ENCODE measurements at regions not wholly inside any gene's neighbourhood (a gene's known extent, or its start where the extent isn't known, plus 50 kb on each side); places are given as distances from the start of the nearest gene placed in this dataset.

DNA sequence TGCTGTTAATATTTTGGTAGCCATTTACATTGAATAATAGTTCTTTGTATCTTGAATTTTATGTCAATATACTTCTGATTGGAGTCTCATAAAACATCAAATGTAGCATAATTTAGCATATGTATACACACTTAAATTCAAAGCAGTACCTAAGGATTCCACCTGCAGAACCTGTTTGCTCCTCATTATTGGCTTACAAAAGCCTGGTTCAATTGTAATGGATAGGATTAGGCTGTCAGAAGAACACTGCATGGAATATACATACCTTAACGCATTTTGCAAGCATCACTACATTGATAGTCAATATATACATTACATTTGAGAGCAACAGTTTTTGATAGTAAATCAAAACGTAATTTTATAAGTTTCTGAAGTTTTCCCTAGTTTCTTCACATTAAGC, 711.3 kb upstream of the COX7C start:
- H3K36me3 Mint-ChIP-seq (ENCODE audit: low read depth) = no peaks in the 10 kb centered on the region
- H3K4me1 Mint-ChIP-seq = no peaks in the 10 kb centered on the region
- no peaks in the 10 kb centered on the region for H3K9me3 Mint-ChIP-seq
- no peaks in the 10 kb centered on the region for H3K27me3 Mint-ChIP-seq (ENCODE audit: low read depth)
- H3K27ac Mint-ChIP-seq = no peak overlapping the region
- H3K4me3 Mint-ChIP-seq = no peak overlapping the region
- TF ChIP-seq, protein P1, sequence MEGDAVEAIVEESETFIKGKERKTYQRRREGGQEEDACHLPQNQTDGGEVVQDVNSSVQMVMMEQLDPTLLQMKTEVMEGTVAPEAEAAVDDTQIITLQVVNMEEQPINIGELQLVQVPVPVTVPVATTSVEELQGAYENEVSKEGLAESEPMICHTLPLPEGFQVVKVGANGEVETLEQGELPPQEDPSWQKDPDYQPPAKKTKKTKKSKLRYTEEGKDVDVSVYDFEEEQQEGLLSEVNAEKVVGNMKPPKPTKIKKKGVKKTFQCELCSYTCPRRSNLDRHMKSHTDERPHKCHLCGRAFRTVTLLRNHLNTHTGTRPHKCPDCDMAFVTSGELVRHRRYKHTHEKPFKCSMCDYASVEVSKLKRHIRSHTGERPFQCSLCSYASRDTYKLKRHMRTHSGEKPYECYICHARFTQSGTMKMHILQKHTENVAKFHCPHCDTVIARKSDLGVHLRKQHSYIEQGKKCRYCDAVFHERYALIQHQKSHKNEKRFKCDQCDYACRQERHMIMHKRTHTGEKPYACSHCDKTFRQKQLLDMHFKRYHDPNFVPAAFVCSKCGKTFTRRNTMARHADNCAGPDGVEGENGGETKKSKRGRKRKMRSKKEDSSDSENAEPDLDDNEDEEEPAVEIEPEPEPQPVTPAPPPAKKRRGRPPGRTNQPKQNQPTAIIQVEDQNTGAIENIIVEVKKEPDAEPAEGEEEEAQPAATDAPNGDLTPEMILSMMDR (IDR thresholded peaks at IDR 0.05; ENCODE audit: unreplicated experiment in 3 of 3) = no peak

DNA sequence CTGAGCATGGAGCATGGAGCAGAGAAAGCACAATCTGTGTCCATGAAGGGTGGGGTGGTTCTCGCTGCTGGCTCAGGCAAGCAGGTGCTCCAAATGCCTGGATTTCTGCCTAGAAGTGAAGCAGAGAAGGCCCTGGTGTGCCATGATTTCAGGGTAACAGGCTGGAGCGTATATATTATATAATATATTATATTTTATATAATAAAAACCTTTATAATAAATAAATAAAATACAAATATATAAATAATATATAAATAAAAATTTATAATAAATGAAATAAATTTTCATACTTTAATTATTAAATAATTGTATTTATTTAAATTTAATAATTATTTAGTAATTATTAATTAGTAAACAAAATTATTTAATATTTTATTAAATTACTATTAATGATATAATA, 707.4 kb upstream of the COX7C start:
- no peaks in the 10 kb centered on the region for H3K36me3 Mint-ChIP-seq (ENCODE audit: low read depth)
- H3K9me3 Mint-ChIP-seq = no peaks in the 10 kb centered on the region
- no peak overlapping the region for H3K4me3 Mint-ChIP-seq
- TF ChIP-seq, protein P1 (IDR thresholded peaks at IDR 0.05; ENCODE audit: unreplicated experiment in 3 of 3) = no peak
- no peaks in the 10 kb centered on the region for H3K27me3 Mint-ChIP-seq (ENCODE audit: low read depth)
- no peak overlapping the region for H3K27ac Mint-ChIP-seq
- no peaks in the 10 kb centered on the region for H3K4me1 Mint-ChIP-seq

DNA sequence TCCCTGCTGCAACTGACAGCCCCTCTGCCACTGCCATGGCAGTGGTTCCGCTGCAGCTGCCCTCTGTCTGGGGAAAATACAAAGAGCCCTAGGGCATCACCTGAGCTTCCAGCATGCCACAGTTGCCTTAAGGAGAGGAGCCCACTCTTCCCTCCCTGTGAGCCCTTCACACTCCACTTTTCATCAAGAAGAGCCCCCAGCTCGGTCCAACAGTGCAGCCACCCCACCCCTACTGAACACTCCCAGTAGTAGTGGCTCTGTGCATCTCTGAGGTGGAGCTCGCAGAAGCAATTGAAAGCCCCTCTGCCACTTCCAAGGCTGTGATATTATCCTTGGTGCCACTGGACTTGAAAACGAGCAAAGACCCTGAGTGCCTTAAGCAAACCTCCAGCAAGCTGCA, 696.8 kb upstream of the COX7C start:
- Mint-ChIP-seq H3K9me3 (peaks cover 20% of the 10 kb centered on the region), H3K4me1 (no peaks in the 10 kb centered on the region), H3K4me3 (no peak overlapping the region), H3K27ac (no peak overlapping the region), H3K36me3 (ENCODE audit: low read depth) (no peaks in the 10 kb centered on the region), H3K27me3 (ENCODE audit: low read depth) (no peaks in the 10 kb centered on the region)
- TF ChIP-seq, protein P1 (IDR thresholded peaks at IDR 0.05; ENCODE audit: unreplicated experiment in 3 of 3) = no peak

DNA sequence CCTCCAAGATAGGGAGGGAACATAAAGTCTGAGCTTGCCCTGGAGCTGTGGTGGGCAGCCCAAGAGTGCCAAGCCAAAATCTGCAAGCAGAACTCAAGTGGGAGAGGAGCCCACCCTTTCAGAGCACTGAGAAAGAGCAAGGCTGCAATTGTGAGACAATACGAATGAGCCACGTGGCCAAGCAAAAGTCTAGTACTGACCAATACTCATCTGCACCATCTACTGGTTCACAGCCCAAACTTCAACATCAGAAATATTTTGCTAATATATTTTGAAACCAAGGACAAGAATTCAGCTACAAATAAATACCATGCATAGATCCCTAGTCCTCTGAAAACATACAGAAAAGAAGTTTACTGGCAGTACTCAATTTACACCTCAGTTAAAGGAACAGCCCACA, 696.2 kb upstream of the COX7C start:
- H3K4me1 Mint-ChIP-seq = no peaks in the 10 kb centered on the region
- H3K36me3 Mint-ChIP-seq (ENCODE audit: low read depth) = no peaks in the 10 kb centered on the region
- H3K27me3 Mint-ChIP-seq (ENCODE audit: low read depth) = no peaks in the 10 kb centered on the region
- no peak overlapping the region for H3K4me3 Mint-ChIP-seq
- peaks cover 20% of the 10 kb centered on the region for H3K9me3 Mint-ChIP-seq
- TF ChIP-seq, protein P1 (IDR thresholded peaks at IDR 0.05; ENCODE audit: unreplicated experiment in 3 of 3) = no peak
- H3K27ac Mint-ChIP-seq = no peak overlapping the region

DNA sequence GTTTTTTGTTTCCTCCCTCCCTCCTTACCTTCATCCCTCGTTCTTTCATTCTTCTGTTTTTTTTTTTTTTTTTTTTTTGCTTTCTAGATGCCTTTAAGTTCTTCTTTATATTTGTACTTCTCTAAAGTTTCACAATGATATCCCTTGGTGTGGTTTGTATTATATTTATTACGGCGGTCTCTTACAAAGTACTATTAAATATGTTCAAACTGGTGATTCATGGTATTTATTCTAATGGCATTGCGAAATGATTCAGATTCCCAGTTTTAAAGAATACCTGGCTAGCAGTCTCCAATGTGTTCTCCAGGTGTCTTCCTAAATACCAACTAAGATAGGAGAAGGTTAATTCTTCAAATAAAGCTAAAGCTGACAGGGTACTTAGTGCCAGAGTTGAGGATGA, 690.1 kb upstream of the COX7C start:
- H3K27ac Mint-ChIP-seq = no peak overlapping the region
- no peaks in the 10 kb centered on the region for H3K36me3 Mint-ChIP-seq (ENCODE audit: low read depth)
- H3K4me1 Mint-ChIP-seq = no peaks in the 10 kb centered on the region
- peaks cover 17% of the 10 kb centered on the region for H3K9me3 Mint-ChIP-seq
- TF ChIP-seq, protein P1 (IDR thresholded peaks at IDR 0.05; ENCODE audit: unreplicated experiment in 3 of 3) = no peak
- no peaks in the 10 kb centered on the region for H3K27me3 Mint-ChIP-seq (ENCODE audit: low read depth)
- no peak overlapping the region for H3K4me3 Mint-ChIP-seq

DNA sequence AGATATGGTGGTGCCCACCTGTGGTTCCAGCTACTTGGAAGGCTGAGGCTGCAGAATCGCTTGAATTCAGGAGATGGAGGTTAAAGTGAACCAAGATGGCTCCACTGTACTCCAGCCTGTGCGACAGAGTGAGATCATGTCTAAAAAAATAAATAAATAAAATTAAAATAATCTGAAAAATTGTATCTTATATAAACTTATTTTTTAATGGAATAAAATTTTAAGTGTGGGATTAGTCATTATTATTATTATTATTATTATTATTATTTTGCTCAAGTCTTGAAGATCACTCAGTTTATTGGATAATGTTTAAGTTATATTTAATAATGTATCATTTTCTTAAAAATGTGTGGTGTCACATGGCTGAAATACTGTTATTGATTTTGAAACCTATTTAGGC, 688.0 kb upstream of the COX7C start:
- TF ChIP-seq, protein P1 (IDR thresholded peaks at IDR 0.05; ENCODE audit: unreplicated experiment in 3 of 3) = no peak
- H3K36me3 Mint-ChIP-seq (ENCODE audit: low read depth) = no peaks in the 10 kb centered on the region
- no peaks in the 10 kb centered on the region for H3K27me3 Mint-ChIP-seq (ENCODE audit: low read depth)
- H3K9me3 Mint-ChIP-seq = peaks cover 10% of the 10 kb centered on the region
- no peaks in the 10 kb centered on the region for H3K4me1 Mint-ChIP-seq
- H3K27ac Mint-ChIP-seq = no peak overlapping the region
- no peak overlapping the region for H3K4me3 Mint-ChIP-seq
